DOHH2 (cell line): ENCODE measurements at regions not wholly inside any gene's neighbourhood (a gene's known extent, or its start where the extent isn't known, plus 50 kb on each side); places are given as distances from the start of the nearest gene placed in this dataset.

Experiments
- EZH2phosphoT487 ChIP-seq: fragments of 200-600 bp; sonication (generic); IDR thresholded peaks from 2 replicates; pipeline ENCODE4 v1.6.1; 2017; ENCODE audit warnings: borderline replicate concordance, mild to moderate bottlenecking, antibody characterized with exemption, low read length, moderate library complexity, mixed read lengths
- TF ChIP-seq, protein P1 (sequence below): fragments of 200-600 bp; sonication (generic); IDR thresholded peaks from one replicate; pipeline ENCODE4 v1.5.1; 2014; ENCODE audit warnings: antibody characterized with exemption, mild to moderate bottlenecking, low read depth, low read length; ENCODE audit not compliant: poor library complexity, severe bottlenecking

DNA sequence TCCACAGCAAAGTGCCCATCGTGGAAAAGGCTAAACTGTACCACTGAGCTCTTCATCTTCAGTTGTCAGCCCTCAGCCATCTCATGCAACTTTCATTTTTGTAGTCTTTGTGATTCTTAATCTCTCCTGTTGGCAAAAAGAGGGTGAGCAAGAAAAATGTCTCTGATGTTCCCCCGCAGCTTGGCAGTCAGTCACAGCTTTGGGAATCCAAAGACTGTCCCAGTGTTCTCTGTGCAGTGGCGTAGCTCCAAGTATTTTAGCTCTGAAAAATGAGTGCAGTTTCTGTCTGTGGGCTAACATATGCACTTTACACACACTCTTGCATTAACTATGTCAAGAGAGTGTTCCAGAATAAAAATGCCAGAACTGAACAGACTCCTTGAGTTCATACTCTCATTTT, 372.2 kb downstream of the TMEM232 start:
- TF ChIP-seq, protein P1, sequence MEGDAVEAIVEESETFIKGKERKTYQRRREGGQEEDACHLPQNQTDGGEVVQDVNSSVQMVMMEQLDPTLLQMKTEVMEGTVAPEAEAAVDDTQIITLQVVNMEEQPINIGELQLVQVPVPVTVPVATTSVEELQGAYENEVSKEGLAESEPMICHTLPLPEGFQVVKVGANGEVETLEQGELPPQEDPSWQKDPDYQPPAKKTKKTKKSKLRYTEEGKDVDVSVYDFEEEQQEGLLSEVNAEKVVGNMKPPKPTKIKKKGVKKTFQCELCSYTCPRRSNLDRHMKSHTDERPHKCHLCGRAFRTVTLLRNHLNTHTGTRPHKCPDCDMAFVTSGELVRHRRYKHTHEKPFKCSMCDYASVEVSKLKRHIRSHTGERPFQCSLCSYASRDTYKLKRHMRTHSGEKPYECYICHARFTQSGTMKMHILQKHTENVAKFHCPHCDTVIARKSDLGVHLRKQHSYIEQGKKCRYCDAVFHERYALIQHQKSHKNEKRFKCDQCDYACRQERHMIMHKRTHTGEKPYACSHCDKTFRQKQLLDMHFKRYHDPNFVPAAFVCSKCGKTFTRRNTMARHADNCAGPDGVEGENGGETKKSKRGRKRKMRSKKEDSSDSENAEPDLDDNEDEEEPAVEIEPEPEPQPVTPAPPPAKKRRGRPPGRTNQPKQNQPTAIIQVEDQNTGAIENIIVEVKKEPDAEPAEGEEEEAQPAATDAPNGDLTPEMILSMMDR: no peak
- TF ChIP-seq EZH2phosphoT487: no peak
